ENCODE measurements at regions not wholly inside any gene's neighbourhood (a gene's known extent, or its start where the extent isn't known, plus 50 kb on each side); places are given as distances from the start of the nearest gene placed in this dataset.

- intact Hi-C loops (cut with DNase I), result no loop called here
- no peak for TF ChIP-seq POLR2A (IDR thresholded peaks at IDR 0.05)
- WGBS, 2 donors, result 74 to 76% methylated on average over 4 of the region's 4 CpGs
- H3K27ac ChIP-seq, result peak overlapping the region; percentile 36 to 61 (median 38)
- no peak for DNase-seq
- H3K36me3 ChIP-seq, result no peaks in the 10 kb centered on the region
- H3K27me3 ChIP-seq, result no peaks in the 10 kb centered on the region
- H3K4me1 ChIP-seq, result peaks cover 14 to 16% of the 10 kb centered on the region in 2 donors
- H3K4me3 ChIP-seq (replicated peaks in 1 of 3), result no peak overlapping the region
- H3K9me3 ChIP-seq, result no peaks in the 10 kb centered on the region
These were observed 730.7 kb downstream of the CDH11 start for GRCh38 chr16:64391063-64391600.

- no peaks in the 10 kb centered on the region for H3K9me3 ChIP-seq
- no peak overlapping the region for H3K27ac ChIP-seq
- no peaks in the 10 kb centered on the region for H3K36me3 ChIP-seq
- 72 to 73% methylated on average over 4 of the region's 4 CpGs for WGBS, 2 donors
- H3K27me3 ChIP-seq, result no peaks in the 10 kb centered on the region
- intact Hi-C loops (cut with DNase I), result no loop called here
- H3K4me3 ChIP-seq (replicated peaks in 1 of 3), result no peak overlapping the region
- H3K4me1 ChIP-seq, result peaks cover 14 to 16% of the 10 kb centered on the region in 2 donors
- TF ChIP-seq POLR2A (IDR thresholded peaks at IDR 0.05) (no peak), CTCF (IDR thresholded peaks at IDR 0.05) (no peak)
- DNase-seq, result no peak
These were observed 731.8 kb downstream of the CDH11 start for GRCh38 chr16:64390102-64390501.

- WGBS, 2 donors, result 64 to 70% methylated on average over 4 of the region's 4 CpGs
- Histone ChIP-seq H3K4me3 (replicated peaks in 1 of 3) (no peak overlapping the region), H3K4me1 (no peaks in the 10 kb centered on the region), H3K9me3 (no peaks in the 10 kb centered on the region), H3K27ac (no peak overlapping the region), H3K36me3 (no peaks in the 10 kb centered on the region), H3K27me3 (no peaks in the 10 kb centered on the region)
- TF ChIP-seq CTCF (IDR thresholded peaks at IDR 0.05), result no peak
- TF ChIP-seq POLR2A (IDR thresholded peaks at IDR 0.05), result no peak
- no peak for DNase-seq
- intact Hi-C loops (cut with DNase I), result no loop called here
These were observed 737.2 kb downstream of the CDH11 start for GRCh38 chr16:64384636-64385035.

GRCh38 chr16:64381979-64382378, 739.9 kb downstream of the CDH11 start:
- Histone ChIP-seq H3K9me3 (no peaks in the 10 kb centered on the region), H3K27ac (no peak overlapping the region), H3K4me1 (no peaks in the 10 kb centered on the region), H3K4me3 (replicated peaks in 1 of 3) (no peak overlapping the region), H3K27me3 (no peaks in the 10 kb centered on the region), H3K36me3 (no peaks in the 10 kb centered on the region)
- intact Hi-C loops (cut with DNase I), result no loop called here
- no peak for TF ChIP-seq POLR2A (IDR thresholded peaks at IDR 0.05)
- TF ChIP-seq CTCF (IDR thresholded peaks at IDR 0.05), result no peak
- WGBS, 2 donors, result 89 to 94% methylated on average over 4 of the region's 4 CpGs
- no peak for DNase-seq

GRCh38 chr16:64380751-64381150, 741.1 kb downstream of the CDH11 start:
- Histone ChIP-seq H3K27ac (no peak overlapping the region), H3K4me3 (replicated peaks in 1 of 3) (no peak overlapping the region), H3K9me3 (no peaks in the 10 kb centered on the region), H3K36me3 (no peaks in the 10 kb centered on the region), H3K4me1 (no peaks in the 10 kb centered on the region), H3K27me3 (no peaks in the 10 kb centered on the region)
- TF ChIP-seq CTCF (IDR thresholded peaks at IDR 0.05), result no peak
- TF ChIP-seq POLR2A (IDR thresholded peaks at IDR 0.05), result no peak
- DNase-seq, result no peak
- intact Hi-C loops (cut with DNase I), result no loop called here
- 75% methylated on average over 3 of the region's 3 CpGs; no CpG with 5 or more reads in 1 of the 2 donors for WGBS, 2 donors

All from thyroid gland (tissue), 4 donors.